Nephron progenitor cell (in vitro differentiated cells): ENCODE measurements at regions not wholly inside any gene's neighbourhood (a gene's known extent, or its start where the extent isn't known, plus 50 kb on each side); places are given as distances from the start of the nearest gene placed in this dataset.

ENCODE experiments used
- DNase-seq: peaks from one replicate; pipeline ENCODE4 v3.0.0; 2021
- H3K27ac Mint-ChIP-seq: 2 replicates; pipeline ENCODE4 v1.8.0; 2021; ENCODE audit warnings: mild to moderate bottlenecking, moderate library complexity, mixed read lengths
- H3K27me3 Mint-ChIP-seq: 2 replicates; pipeline ENCODE4 v1.8.0; 2021; ENCODE audit warnings: mild to moderate bottlenecking, low read depth, mixed read lengths; ENCODE audit not compliant: poor library complexity
- H3K36me3 Mint-ChIP-seq: 2 replicates; pipeline ENCODE4 v1.8.0; 2021; ENCODE audit warnings: low read depth, mixed read lengths
- H3K4me1 Mint-ChIP-seq: 2 replicates; pipeline ENCODE4 v1.8.0; 2021; ENCODE audit warnings: mixed read lengths
- H3K4me3 Mint-ChIP-seq: 2 replicates; pipeline ENCODE4 v1.8.0; 2021; ENCODE audit warnings: mild to moderate bottlenecking, moderate library complexity, mixed read lengths
- H3K9me3 Mint-ChIP-seq: 2 replicates; pipeline ENCODE4 v1.8.0; 2021; ENCODE audit warnings: mild to moderate bottlenecking, moderate library complexity, mixed read lengths
- TF ChIP-seq, protein P1 (sequence below): fragments of 200-600 bp; sonication (generic); IDR thresholded peaks from 2 replicates; pipeline ENCODE4 v1.5.0; 2021; ENCODE audit warnings: antibody characterized with exemption

DNA sequence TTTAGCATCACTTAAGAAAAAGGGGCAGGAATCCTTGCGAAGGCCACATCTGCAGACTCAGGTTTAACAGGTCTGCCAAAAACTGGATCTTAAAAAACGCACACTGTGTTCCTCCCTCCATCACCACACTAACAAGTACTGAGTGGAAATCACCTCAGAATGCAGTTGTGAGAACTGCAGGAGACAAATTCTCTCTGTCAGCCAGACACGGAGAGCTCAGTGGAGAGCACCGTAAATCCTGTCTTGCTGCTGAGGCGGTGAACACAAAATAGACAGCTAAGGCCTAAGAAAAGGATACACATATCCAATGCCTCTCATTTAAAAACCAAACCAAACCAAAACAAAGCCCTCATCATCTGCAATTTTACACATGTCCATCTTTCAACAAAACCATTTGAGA is 1287.6 kb downstream of the EFNB2 start:
- no peaks in the 10 kb centered on the region for H3K27me3 Mint-ChIP-seq
- no peak overlapping the region for H3K4me3 Mint-ChIP-seq
- peak overlapping the region; percentile 12 for H3K27ac Mint-ChIP-seq
- H3K4me1 Mint-ChIP-seq = peaks cover 12% of the 10 kb centered on the region
- no peak for DNase-seq
- no peaks in the 10 kb centered on the region for H3K36me3 Mint-ChIP-seq
- peaks cover 19% of the 10 kb centered on the region for H3K9me3 Mint-ChIP-seq
- TF ChIP-seq, protein P1, sequence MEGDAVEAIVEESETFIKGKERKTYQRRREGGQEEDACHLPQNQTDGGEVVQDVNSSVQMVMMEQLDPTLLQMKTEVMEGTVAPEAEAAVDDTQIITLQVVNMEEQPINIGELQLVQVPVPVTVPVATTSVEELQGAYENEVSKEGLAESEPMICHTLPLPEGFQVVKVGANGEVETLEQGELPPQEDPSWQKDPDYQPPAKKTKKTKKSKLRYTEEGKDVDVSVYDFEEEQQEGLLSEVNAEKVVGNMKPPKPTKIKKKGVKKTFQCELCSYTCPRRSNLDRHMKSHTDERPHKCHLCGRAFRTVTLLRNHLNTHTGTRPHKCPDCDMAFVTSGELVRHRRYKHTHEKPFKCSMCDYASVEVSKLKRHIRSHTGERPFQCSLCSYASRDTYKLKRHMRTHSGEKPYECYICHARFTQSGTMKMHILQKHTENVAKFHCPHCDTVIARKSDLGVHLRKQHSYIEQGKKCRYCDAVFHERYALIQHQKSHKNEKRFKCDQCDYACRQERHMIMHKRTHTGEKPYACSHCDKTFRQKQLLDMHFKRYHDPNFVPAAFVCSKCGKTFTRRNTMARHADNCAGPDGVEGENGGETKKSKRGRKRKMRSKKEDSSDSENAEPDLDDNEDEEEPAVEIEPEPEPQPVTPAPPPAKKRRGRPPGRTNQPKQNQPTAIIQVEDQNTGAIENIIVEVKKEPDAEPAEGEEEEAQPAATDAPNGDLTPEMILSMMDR = no peak

- Mint-ChIP-seq H3K9me3 (no peaks in the 10 kb centered on the region), H3K27me3 (no peaks in the 10 kb centered on the region), H3K27ac (no peak overlapping the region), H3K4me1 (no peaks in the 10 kb centered on the region), H3K36me3 (no peaks in the 10 kb centered on the region), H3K4me3 (no peak overlapping the region)
- TF ChIP-seq, protein P1 = no peak
- no peak for DNase-seq
Observed at GRCh38 chr13:105240371-105240770, 1295.1 kb downstream of the EFNB2 start.

DNA sequence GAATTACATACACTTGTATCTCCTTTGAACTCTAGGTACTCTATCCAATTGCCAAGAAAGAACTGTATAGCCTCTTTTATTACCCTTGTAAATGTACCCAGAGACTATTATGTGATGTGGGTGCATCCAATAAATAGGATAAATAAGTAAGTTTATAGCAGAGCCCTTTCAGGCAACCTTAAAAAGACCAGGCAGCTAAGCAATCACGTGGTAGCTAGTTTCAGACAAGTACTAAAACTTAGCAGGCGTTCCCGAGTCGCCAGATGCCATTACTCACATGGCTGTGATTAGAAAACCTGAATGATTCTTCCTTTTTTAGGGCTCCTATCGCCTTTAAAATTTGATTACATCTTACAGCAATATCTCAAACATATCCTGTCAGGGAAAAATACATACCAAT is 1303.0 kb downstream of the EFNB2 start:
- Mint-ChIP-seq H3K4me1 (peaks cover 7% of the 10 kb centered on the region), H3K9me3 (peaks cover 21% of the 10 kb centered on the region), H3K27me3 (peaks cover 5% of the 10 kb centered on the region), H3K36me3 (peaks cover 3% of the 10 kb centered on the region), H3K27ac (no peak overlapping the region), H3K4me3 (no peak overlapping the region)
- DNase-seq = no peak
- TF ChIP-seq, protein P1 = no peak

DNA sequence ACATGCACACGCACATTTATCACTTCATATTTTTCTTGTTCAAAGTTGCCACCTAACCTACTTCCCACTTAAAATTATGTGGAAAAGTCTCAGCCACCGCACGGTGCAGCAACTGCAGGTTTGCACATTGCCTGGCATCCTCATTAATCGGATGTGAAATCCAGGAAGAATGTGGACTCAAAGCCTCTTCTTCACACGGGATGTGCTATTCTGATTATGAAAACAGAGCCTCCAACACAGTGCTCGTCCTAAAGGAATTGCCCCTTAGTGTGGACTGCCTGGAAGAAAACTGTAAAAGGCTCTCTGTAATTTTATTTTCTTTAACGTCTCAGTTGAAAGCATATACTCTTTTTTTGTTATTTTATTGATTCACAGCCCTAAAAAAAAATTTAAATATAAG is 1303.5 kb downstream of the EFNB2 start:
- TF ChIP-seq, protein P1 = no peak
- Mint-ChIP-seq H3K27me3 (peaks cover 5% of the 10 kb centered on the region), H3K36me3 (peaks cover 3% of the 10 kb centered on the region), H3K4me3 (no peak overlapping the region), H3K4me1 (peaks cover 7% of the 10 kb centered on the region), H3K27ac (no peak overlapping the region), H3K9me3 (peaks cover 21% of the 10 kb centered on the region)
- no peak for DNase-seq

DNA sequence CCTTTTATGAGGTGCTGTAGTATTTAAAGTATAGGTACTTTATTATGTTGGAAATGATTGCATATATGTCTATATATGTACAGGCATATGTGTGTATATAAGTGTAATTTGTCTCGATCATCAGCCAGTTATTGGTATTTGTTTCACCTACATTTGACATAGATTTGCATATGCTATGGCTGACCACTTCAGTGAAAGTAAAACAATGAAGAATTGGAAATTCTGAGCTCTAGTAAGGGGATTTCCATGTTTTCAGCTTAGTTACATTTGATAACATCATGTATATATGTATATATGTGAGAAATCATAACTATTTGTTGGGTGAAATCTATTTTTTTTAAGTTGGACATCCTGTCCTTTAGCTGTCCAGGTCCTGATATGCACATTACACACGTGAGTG is 1303.9 kb downstream of the EFNB2 start:
- H3K27ac Mint-ChIP-seq = no peak overlapping the region
- H3K9me3 Mint-ChIP-seq = peaks cover 21% of the 10 kb centered on the region
- H3K27me3 Mint-ChIP-seq = peaks cover 5% of the 10 kb centered on the region
- H3K4me3 Mint-ChIP-seq = no peak overlapping the region
- TF ChIP-seq, protein P1 = no peak
- peaks cover 7% of the 10 kb centered on the region for H3K4me1 Mint-ChIP-seq
- peaks cover 3% of the 10 kb centered on the region for H3K36me3 Mint-ChIP-seq
- DNase-seq = no peak

DNA sequence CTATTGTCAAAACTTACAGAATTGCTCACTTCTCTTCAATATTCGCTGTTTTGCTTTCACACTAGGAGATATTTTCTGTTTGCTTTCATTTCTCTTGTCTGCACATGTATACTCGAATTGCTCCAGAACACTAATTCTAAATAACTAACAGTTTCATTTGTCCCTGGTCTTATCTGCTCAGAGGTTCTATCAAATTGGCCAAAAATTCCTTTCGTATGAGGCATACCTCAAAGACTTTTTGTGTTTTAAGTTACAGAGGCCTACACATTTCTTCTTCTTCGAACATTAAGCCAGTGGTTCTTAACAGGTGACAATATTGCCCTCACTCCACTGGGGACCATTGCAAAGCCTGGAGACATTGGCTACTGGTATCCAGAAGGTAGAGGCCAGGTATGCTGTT is 1314.6 kb downstream of the EFNB2 start:
- H3K27ac Mint-ChIP-seq = no peak overlapping the region
- DNase-seq = no peak
- H3K4me1 Mint-ChIP-seq = no peaks in the 10 kb centered on the region
- peaks cover 3% of the 10 kb centered on the region for H3K27me3 Mint-ChIP-seq
- no peak overlapping the region for H3K4me3 Mint-ChIP-seq
- peaks cover 5% of the 10 kb centered on the region for H3K9me3 Mint-ChIP-seq
- TF ChIP-seq, protein P1 = no peak
- no peaks in the 10 kb centered on the region for H3K36me3 Mint-ChIP-seq
